ENCODE measurements at regions not wholly inside any gene's neighbourhood (a gene's known extent, or its start where the extent isn't known, plus 50 kb on each side); places are given as distances from the start of the nearest gene placed in this dataset.

- no peak for DNase-seq (ENCODE audit: low read depth)
Measured at GRCh38 chr5:12110629-12111028, 206.4 kb upstream of the CTNND2 start.

GRCh38 chr5:12109075-12109688, 204.9 kb upstream of the CTNND2 start:
- TF ChIP-seq CTCF (IDR thresholded peaks at IDR 0.05; ENCODE audit: control insufficient read depth, insufficient read depth, low read depth, low read length, missing control alignments) = no peak

More at GRCh38 chr5:12110629-12111028, 206.4 kb upstream of the CTNND2 start:
- H3K4me3 ChIP-seq (ENCODE audit: control insufficient read depth, low read depth, low read length) = no peak overlapping the region
- no peak for TF ChIP-seq CTCF (IDR thresholded peaks at IDR 0.05; ENCODE audit: control insufficient read depth, insufficient read depth, low read depth, low read length, missing control alignments)

GRCh38 chr5:12102151-12102550, 197.9 kb upstream of the CTNND2 start:
- TF ChIP-seq CTCF (IDR thresholded peaks at IDR 0.05; ENCODE audit: control insufficient read depth, insufficient read depth, low read depth, low read length, missing control alignments) = no peak
- H3K4me3 ChIP-seq (ENCODE audit: control insufficient read depth, low read depth, low read length) = no peak overlapping the region
- DNase-seq (ENCODE audit: low read depth) = no peak

More at GRCh38 chr5:12109075-12109688, 204.9 kb upstream of the CTNND2 start:
- DNase-seq (ENCODE audit: low read depth) = no peak
- H3K4me3 ChIP-seq (ENCODE audit: control insufficient read depth, low read depth, low read length) = no peak overlapping the region

GRCh38 chr5:12100542-12100941, 196.3 kb upstream of the CTNND2 start:
- H3K4me3 ChIP-seq (ENCODE audit: control insufficient read depth, low read depth, low read length) = no peak overlapping the region
- TF ChIP-seq CTCF (IDR thresholded peaks at IDR 0.05; ENCODE audit: control insufficient read depth, insufficient read depth, low read depth, low read length, missing control alignments) = no peak
- DNase-seq (ENCODE audit: low read depth) = no peak

GRCh38 chr5:12099296-12099695, 195.1 kb upstream of the CTNND2 start:
- no peak for TF ChIP-seq CTCF (IDR thresholded peaks at IDR 0.05; ENCODE audit: control insufficient read depth, insufficient read depth, low read depth, low read length, missing control alignments)
- DNase-seq (ENCODE audit: low read depth) = no peak
- no peak overlapping the region for H3K4me3 ChIP-seq (ENCODE audit: control insufficient read depth, low read depth, low read length)

GRCh38 chr5:12095808-12096281, 191.6 kb upstream of the CTNND2 start:
- no peak for TF ChIP-seq CTCF (IDR thresholded peaks at IDR 0.05; ENCODE audit: control insufficient read depth, insufficient read depth, low read depth, low read length, missing control alignments)
- DNase-seq (ENCODE audit: low read depth) = no peak

More at GRCh38 chr5:12095808-12096281, 191.6 kb upstream of the CTNND2 start:
- no peak overlapping the region for H3K4me3 ChIP-seq (ENCODE audit: control insufficient read depth, low read depth, low read length)

Data from AG09309 (cell line).